ENCODE measurements at regions not wholly inside any gene's neighbourhood (a gene's known extent, or its start where the extent isn't known, plus 50 kb on each side); places are given as distances from the start of the nearest gene placed in this dataset.

DNA sequence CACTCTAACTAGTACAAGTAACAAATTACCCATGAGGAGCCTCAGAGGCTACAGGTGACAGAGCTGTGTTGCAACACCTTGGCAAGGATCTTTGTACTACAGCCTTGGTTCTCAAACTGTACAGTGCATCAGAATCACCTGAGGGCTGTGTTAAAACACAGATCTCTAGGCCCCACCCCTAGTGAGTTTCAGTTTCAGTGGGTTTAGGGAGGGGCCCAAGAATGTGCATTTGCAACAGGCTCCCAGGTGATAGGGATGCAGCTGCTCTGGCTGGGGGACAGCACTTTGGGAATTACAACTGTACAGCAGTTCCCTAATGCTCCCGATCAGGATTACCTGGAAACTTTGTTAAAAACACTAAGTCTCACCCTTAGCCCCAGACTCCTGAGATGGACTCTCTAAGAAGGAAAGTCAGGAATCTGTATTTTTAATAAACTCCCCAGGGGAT is 66.1 kb upstream of the NR2F2 start:
- TF ChIP-seq, protein P1, sequence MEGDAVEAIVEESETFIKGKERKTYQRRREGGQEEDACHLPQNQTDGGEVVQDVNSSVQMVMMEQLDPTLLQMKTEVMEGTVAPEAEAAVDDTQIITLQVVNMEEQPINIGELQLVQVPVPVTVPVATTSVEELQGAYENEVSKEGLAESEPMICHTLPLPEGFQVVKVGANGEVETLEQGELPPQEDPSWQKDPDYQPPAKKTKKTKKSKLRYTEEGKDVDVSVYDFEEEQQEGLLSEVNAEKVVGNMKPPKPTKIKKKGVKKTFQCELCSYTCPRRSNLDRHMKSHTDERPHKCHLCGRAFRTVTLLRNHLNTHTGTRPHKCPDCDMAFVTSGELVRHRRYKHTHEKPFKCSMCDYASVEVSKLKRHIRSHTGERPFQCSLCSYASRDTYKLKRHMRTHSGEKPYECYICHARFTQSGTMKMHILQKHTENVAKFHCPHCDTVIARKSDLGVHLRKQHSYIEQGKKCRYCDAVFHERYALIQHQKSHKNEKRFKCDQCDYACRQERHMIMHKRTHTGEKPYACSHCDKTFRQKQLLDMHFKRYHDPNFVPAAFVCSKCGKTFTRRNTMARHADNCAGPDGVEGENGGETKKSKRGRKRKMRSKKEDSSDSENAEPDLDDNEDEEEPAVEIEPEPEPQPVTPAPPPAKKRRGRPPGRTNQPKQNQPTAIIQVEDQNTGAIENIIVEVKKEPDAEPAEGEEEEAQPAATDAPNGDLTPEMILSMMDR (IDR thresholded peaks at IDR 0.05), result no peak
- no peak for TF ChIP-seq POLR2A (IDR thresholded peaks at IDR 0.05)
